Stimulated activated CD8-positive, alpha-beta memory T cell treated with anti-CD3 and anti-CD28 coated beads, Interleukin-4, amount 100 ng/mL, for 48 hours (primary cell): ENCODE measurements at regions not wholly inside any gene's neighbourhood (a gene's known extent, or its start where the extent isn't known, plus 50 kb on each side); places are given as distances from the start of the nearest gene placed in this dataset.
"Not testable (repeated sequence)": the region's sequence is repeated elsewhere in the genome, so short reads cannot be mapped to it uniquely, and the experiment has no call there.

Source experiments
- DNase-seq: peaks from one replicate; pipeline ENCODE4 v3.0.0-alpha.2; 2020

GRCh38 chr5:167051402-167051768 is 1240.1 kb upstream of the WWC1 start:
- DNase-seq: no peak

- DNase-seq: no peak
Observed at GRCh38 chr5:167052791-167053190, 1238.7 kb upstream of the WWC1 start.

GRCh38 chr5:167057665-167058064 is 1233.8 kb upstream of the WWC1 start:
- no peak for DNase-seq

GRCh38 chr5:167061695-167062094 is 1229.8 kb upstream of the WWC1 start:
- DNase-seq: no peak

- DNase-seq: no peak
Observed at GRCh38 chr5:167063116-167063515, 1228.3 kb upstream of the WWC1 start.

- DNase-seq: no peak
Observed at GRCh38 chr5:167063788-167064187, 1227.7 kb upstream of the WWC1 start.

- no peak for DNase-seq
Observed at GRCh38 chr5:167064198-167064776, 1227.2 kb upstream of the WWC1 start.

GRCh38 chr5:167065794-167066193 is 1225.7 kb upstream of the WWC1 start:
- DNase-seq: no peak

- no peak for DNase-seq
Observed at GRCh38 chr5:167071981-167072610, 1219.3 kb upstream of the WWC1 start.

GRCh38 chr5:167081561-167081960 is 1209.9 kb upstream of the WWC1 start:
- no peak for DNase-seq

GRCh38 chr5:167096816-167097215 is 1194.6 kb upstream of the WWC1 start:
- no peak for DNase-seq

- no peak for DNase-seq
Observed at GRCh38 chr5:167104351-167104750, 1187.1 kb upstream of the WWC1 start.

- no peak for DNase-seq
Observed at GRCh38 chr5:167105941-167106340, 1185.5 kb upstream of the WWC1 start.

GRCh38 chr5:167107684-167108083 is 1183.8 kb upstream of the WWC1 start:
- DNase-seq: no peak

- DNase-seq: not testable (repeated sequence)
Observed at GRCh38 chr5:167108266-167108665, 1183.2 kb upstream of the WWC1 start.

- DNase-seq: no peak
Observed at GRCh38 chr5:167112556-167112955, 1178.9 kb upstream of the WWC1 start.

- no peak for DNase-seq
Observed at GRCh38 chr5:167122267-167122666, 1169.2 kb upstream of the WWC1 start.

GRCh38 chr5:167123126-167123525 is 1168.3 kb upstream of the WWC1 start:
- no peak for DNase-seq

- DNase-seq: no peak
Observed at GRCh38 chr5:167128581-167128980, 1162.9 kb upstream of the WWC1 start.

- no peak for DNase-seq
Observed at GRCh38 chr5:167140548-167141291, 1150.7 kb upstream of the WWC1 start.

GRCh38 chr5:167143716-167144115 is 1147.7 kb upstream of the WWC1 start:
- DNase-seq: no peak

- no peak for DNase-seq
Observed at GRCh38 chr5:167145841-167146240, 1145.6 kb upstream of the WWC1 start.

GRCh38 chr5:167147879-167148278 is 1143.6 kb upstream of the WWC1 start:
- no peak for DNase-seq

- DNase-seq: no peak
Observed at GRCh38 chr5:167150661-167151060, 1140.8 kb upstream of the WWC1 start.
